Smooth muscle cell (in vitro differentiated cells): ENCODE measurements at regions not wholly inside any gene's neighbourhood (a gene's known extent, or its start where the extent isn't known, plus 50 kb on each side); places are given as distances from the start of the nearest gene placed in this dataset.

ENCODE experiments used
- DNase-seq: peaks from one replicate; lab custom pipeline; 2025; ENCODE audit not compliant: unreplicated experiment; lab: John Stamatoyannopoulos, UW
- H2AFZ ChIP-seq: fragments of 200-600 bp; sonication (generic); 2 replicates; pipeline ENCODE4 v1.6.0; 2016; ENCODE audit warnings: antibody characterized with exemption, low read depth, mild to moderate bottlenecking
- H3F3A ChIP-seq: fragments of 200-600 bp; sonication (generic); 2 replicates; pipeline ENCODE4 v1.6.0; 2017; ENCODE audit warnings: antibody characterized with exemption, low read depth
- H3K27ac ChIP-seq: fragments of 200-600 bp; sonication (generic); 2 replicates; pipeline ENCODE4 v1.5.1; 2016; ENCODE audit warnings: low read depth, mild to moderate bottlenecking
- H3K27me3 ChIP-seq: fragments of 200-600 bp; sonication (generic); 2 replicates; pipeline ENCODE4 v1.6.1; 2016; ENCODE audit warnings: low read depth, mild to moderate bottlenecking
- H3K36me3 ChIP-seq: fragments of 200-600 bp; sonication (generic); 2 replicates; pipeline ENCODE4 v1.5.1; 2016; ENCODE audit warnings: low read depth
- H3K4me1 ChIP-seq: fragments of 200-600 bp; sonication (generic); 2 replicates; pipeline ENCODE4 v1.5.1; 2016; ENCODE audit warnings: low read depth
- H3K4me2 ChIP-seq: fragments of 200-600 bp; sonication (generic); 2 replicates; pipeline ENCODE4 v1.6.0; 2016; ENCODE audit warnings: mild to moderate bottlenecking
- H3K4me3 ChIP-seq: fragments of 200-600 bp; sonication (generic); 2 replicates; pipeline ENCODE4 v1.5.1; 2016; ENCODE audit warnings: mild to moderate bottlenecking
- H3K79me2 ChIP-seq: fragments of 200-600 bp; sonication (generic); 2 replicates; pipeline ENCODE4 v1.6.0; 2016; ENCODE audit warnings: low read depth, mild to moderate bottlenecking
- H3K9ac ChIP-seq: fragments of 200-600 bp; sonication (generic); 2 replicates; pipeline ENCODE4 v1.6.0; 2016; ENCODE audit warnings: low read depth
- H3K9me3 ChIP-seq: fragments of 200-600 bp; sonication (generic); replicated peaks from 2 replicates; pipeline ENCODE4 v1.5.1; 2016; ENCODE audit warnings: low read depth
- H4K20me1 ChIP-seq: fragments of 200-600 bp; sonication (generic); 2 replicates; pipeline ENCODE4 v1.6.0; 2016; ENCODE audit warnings: low read depth
- WGBS: methylation state at CpG from one replicate; pipeline ENCODE4 v1.1.7; 2016; ENCODE audit warnings: low lambda C conversion rate; 5-methylcytosine and 5-hydroxymethylcytosine counted together
- TF ChIP-seq, protein P1 (sequence below): fragments of 200-600 bp; sonication (generic); IDR thresholded peaks from 2 replicates; pipeline ENCODE4 v1.5.1; 2017; ENCODE audit warnings: borderline replicate concordance, mild to moderate bottlenecking, antibody characterized with exemption; ENCODE audit not compliant: insufficient read depth, poor library complexity, severe bottlenecking

DNA sequence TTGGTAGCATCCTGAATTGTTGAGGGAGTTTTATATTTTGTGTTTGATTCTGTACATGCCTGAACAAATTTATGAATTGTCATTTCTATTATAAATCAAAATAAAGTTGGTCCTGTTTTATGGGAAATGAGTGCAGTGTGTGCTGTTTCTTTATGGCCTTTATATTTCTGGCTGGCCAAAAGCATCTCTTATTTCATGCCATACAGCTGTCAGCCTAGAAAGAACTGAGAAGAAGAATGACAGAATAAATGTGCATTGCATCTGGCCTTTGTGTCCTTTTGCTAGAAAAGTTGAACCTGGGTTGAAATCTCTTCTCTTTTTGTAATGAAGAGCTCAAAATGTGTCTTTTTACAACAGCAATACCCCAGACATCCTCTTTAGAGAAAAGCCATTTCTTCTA, 474.7 kb upstream of the LRATD1 start:
- Histone ChIP-seq H3K9me3 (no peaks in the 10 kb centered on the region), H3K27me3 (no peaks in the 10 kb centered on the region), H3K9ac (no peak overlapping the region), H3K4me1 (no peaks in the 10 kb centered on the region), H3K4me2 (no peak overlapping the region), H2AFZ (no peak overlapping the region), H4K20me1 (no peaks in the 10 kb centered on the region), H3K4me3 (no peak overlapping the region), H3K27ac (no peak overlapping the region), H3F3A (no peaks in the 10 kb centered on the region), H3K36me3 (no peaks in the 10 kb centered on the region), H3K79me2 (no peaks in the 10 kb centered on the region)
- TF ChIP-seq, protein P1, sequence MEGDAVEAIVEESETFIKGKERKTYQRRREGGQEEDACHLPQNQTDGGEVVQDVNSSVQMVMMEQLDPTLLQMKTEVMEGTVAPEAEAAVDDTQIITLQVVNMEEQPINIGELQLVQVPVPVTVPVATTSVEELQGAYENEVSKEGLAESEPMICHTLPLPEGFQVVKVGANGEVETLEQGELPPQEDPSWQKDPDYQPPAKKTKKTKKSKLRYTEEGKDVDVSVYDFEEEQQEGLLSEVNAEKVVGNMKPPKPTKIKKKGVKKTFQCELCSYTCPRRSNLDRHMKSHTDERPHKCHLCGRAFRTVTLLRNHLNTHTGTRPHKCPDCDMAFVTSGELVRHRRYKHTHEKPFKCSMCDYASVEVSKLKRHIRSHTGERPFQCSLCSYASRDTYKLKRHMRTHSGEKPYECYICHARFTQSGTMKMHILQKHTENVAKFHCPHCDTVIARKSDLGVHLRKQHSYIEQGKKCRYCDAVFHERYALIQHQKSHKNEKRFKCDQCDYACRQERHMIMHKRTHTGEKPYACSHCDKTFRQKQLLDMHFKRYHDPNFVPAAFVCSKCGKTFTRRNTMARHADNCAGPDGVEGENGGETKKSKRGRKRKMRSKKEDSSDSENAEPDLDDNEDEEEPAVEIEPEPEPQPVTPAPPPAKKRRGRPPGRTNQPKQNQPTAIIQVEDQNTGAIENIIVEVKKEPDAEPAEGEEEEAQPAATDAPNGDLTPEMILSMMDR, result no peak
- no peak for DNase-seq

DNA sequence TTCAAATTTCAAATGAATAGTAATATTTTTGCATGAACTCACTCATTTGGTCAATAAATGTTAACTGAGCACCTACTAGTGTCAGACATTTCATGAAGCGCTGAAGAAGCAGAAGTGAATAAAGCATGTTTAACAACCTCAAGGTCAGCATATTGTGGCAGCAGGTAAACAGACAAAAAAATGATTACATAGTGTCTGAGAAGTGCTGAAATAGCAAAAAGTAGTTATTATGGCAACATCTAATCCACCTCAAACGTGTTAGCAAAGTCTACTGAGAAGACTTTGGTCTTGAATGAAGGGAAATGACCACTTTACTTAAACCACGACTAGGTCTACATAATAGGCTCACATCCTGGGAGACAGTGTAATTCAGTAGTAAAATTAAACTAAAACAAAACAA, 452.2 kb upstream of the LRATD1 start:
- TF ChIP-seq, protein P1, result no peak
- DNase-seq, result no peak
- Histone ChIP-seq H3K9ac (no peak overlapping the region), H3K27ac (no peak overlapping the region), H3K79me2 (no peaks in the 10 kb centered on the region), H3K4me3 (no peak overlapping the region), H4K20me1 (no peaks in the 10 kb centered on the region), H3K9me3 (no peaks in the 10 kb centered on the region), H3F3A (no peaks in the 10 kb centered on the region), H3K4me1 (no peaks in the 10 kb centered on the region), H3K36me3 (no peaks in the 10 kb centered on the region), H2AFZ (no peak overlapping the region), H3K27me3 (no peaks in the 10 kb centered on the region), H3K4me2 (no peak overlapping the region)
- WGBS, result 87% methylated on average over 3 of the region's 3 CpGs

DNA sequence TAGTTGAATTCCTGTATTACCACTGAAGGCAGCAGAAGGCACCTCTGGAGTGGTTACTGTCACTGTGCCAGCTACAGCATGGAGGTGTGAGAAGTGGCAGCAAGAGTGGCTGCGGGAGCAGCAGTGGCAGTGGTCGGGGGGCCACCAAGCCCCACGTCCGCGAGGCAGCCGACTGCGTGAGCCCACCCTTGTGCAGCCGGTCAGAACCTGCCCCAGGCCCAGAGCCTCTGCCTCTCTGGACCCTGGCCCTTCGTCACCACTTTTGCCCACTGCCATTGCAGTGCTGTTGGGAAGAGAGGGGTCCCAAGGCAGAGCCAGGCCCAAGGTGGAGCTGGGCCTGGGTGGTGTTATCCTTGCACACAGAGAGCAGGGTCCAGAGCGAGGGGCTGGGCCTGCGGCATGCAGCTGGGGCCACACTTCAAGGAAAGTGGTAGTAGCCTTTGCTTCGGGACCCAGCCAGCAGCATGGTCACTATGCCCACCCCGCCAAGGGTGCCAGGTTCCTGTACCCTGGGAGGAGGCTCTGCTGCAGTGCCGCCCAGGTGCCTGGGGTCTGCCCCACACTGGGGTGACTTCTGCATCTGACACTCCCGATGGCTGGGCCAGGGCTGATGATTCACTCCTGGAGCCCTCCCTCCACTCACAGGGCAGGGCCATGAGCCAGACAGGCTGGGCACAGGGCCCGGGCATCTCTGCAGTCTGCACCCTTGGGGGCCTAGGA, 450.1 kb upstream of the LRATD1 start:
- no peaks in the 10 kb centered on the region for H3K9me3 ChIP-seq
- no peak for DNase-seq
- H3K4me3 ChIP-seq, result no peak overlapping the region
- H3K27ac ChIP-seq, result no peak overlapping the region
- H2AFZ ChIP-seq, result no peak overlapping the region
- no peaks in the 10 kb centered on the region for H3K36me3 ChIP-seq
- 93% methylated on average over 16 of the region's 16 CpGs for WGBS
- no peaks in the 10 kb centered on the region for H4K20me1 ChIP-seq
- TF ChIP-seq, protein P1, result no peak
- no peaks in the 10 kb centered on the region for H3F3A ChIP-seq
- no peaks in the 10 kb centered on the region for H3K4me1 ChIP-seq
- no peak overlapping the region for H3K4me2 ChIP-seq
- no peak overlapping the region for H3K9ac ChIP-seq
- no peaks in the 10 kb centered on the region for H3K79me2 ChIP-seq
- H3K27me3 ChIP-seq, result no peaks in the 10 kb centered on the region

DNA sequence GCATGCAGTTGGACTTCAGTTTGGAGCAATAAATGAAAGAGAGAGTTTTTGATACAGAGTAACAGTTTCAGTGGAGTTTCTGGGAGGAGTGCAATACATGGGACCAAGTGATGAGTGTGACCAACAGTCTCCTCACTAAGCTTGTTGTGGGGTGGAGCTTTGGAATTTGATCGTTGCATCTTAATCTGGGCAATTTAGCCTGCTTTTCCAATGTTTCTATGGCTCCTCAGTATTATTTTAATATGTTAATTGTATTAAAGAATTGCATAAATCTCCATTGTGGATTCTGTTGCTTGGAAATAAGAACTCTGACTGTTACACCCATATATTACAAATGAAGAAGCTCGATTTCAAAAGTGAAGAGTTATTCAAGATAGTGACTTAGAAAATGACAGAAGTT, 446.6 kb upstream of the LRATD1 start:
- no peaks in the 10 kb centered on the region for H3K4me1 ChIP-seq
- DNase-seq, result no peak
- no peak overlapping the region for H3K27ac ChIP-seq
- no peak overlapping the region for H3K4me3 ChIP-seq
- H3F3A ChIP-seq, result no peaks in the 10 kb centered on the region
- TF ChIP-seq, protein P1, result no peak
- 86% methylated on average over 2 of the region's 2 CpGs for WGBS
- H4K20me1 ChIP-seq, result no peaks in the 10 kb centered on the region
- no peaks in the 10 kb centered on the region for H3K27me3 ChIP-seq
- no peak overlapping the region for H2AFZ ChIP-seq
- H3K36me3 ChIP-seq, result no peaks in the 10 kb centered on the region
- H3K9me3 ChIP-seq, result no peaks in the 10 kb centered on the region
- H3K9ac ChIP-seq, result no peak overlapping the region
- no peaks in the 10 kb centered on the region for H3K79me2 ChIP-seq
- no peak overlapping the region for H3K4me2 ChIP-seq
